ENCODE measurements at regions not wholly inside any gene's neighbourhood (a gene's known extent, or its start where the extent isn't known, plus 50 kb on each side); places are given as distances from the start of the nearest gene placed in this dataset.
A peak's percentile ranks its signal among the peaks of the same experiment; 100 is the strongest.

DNA sequence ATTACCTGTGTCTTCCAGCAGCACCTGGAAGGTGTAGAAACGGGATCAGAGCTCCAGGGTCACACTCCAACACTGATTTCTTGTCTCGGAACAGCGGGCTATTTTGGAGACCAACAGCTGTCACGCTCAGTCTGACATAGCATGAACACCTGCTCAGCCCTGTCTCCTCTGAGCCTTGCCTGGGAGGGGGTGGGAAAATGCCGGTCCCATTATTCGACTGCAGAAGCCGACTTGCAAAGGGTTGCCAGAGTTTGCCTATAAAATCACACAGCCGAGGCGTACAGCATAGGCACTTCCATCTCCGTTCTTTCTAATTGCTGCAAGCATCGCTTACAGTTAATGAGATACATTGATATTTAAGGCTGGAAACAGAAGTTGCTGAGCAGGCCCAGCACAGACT lies 300.8 kb upstream of the MSX2 start:
- Histone ChIP-seq H3K36me3 (no peaks in the 10 kb centered on the region), H3K27me3 (no peaks in the 10 kb centered on the region), H4K20me1 (no peaks in the 10 kb centered on the region), H3K4me3 (no peak overlapping the region), H3K9me3 (replicated peaks in 1 of 11) (no peaks in the 10 kb centered on the region), H3K4me1 (peaks cover 7 to 20% (median 14%) of the 10 kb centered on the region in 10 experiments; a peak in 19 of 20 replicates), H3K4me2 (no peak overlapping the region), H3K27ac (no peak overlapping the region), H3K9ac (no peak overlapping the region)
- no peak for TF ChIP-seq Cebpa-rat (IDR thresholded peaks at IDR 0.05)

DNA sequence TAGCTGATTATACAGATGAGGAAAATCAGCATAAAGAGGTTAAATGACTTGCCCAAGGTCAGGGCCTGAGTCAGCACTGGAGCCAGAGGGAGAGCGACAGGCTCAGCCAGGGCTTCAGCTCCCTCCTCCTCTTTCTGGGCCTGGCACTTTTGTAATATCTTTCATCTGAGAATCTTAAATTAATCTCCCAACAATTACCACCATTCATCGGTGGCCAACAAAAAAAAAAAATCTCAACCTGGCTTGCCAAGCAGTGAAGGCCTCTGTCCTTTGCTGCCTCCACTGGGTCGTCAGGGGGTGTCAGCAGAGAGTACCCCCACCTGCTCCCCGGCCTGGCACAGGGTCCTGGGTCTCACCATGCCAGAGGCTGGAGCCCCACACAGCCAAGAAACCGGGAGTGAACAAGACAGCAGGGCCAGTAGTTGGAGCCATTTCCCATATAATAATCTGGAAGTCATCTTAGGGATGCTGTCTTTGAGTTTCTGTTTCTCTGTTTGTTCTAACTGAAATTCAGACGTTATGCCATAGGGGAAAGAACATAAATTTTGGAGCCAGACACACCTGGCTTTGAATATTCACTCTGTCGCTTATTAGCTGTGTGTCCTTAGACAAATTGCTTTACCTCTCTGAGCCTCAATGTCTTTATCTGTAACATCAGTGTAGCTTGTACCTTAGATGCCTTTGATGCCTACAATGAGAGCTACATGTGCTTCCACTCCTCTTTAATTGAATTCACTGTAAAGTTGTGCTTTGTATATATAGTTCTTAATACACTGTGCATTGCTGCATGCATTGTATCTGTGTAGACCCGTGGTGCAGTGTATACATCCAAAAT lies 299.9 kb upstream of the MSX2 start:
- Histone ChIP-seq H3K36me3 (no peaks in the 10 kb centered on the region), H3K4me2 (no peak overlapping the region), H3K9ac (no peak overlapping the region), H3K4me1 (peaks cover 7 to 14% (median 9%) of the 10 kb centered on the region in 10 experiments; a peak in 19 of 20 replicates), H3K27ac (no peak overlapping the region), H3K4me3 (no peak overlapping the region), H4K20me1 (no peaks in the 10 kb centered on the region), H3K9me3 (replicated peaks in 1 of 11) (no peaks in the 10 kb centered on the region), H3K27me3 (no peaks in the 10 kb centered on the region)
- no peak for TF ChIP-seq Cebpa-rat (IDR thresholded peaks at IDR 0.05)

DNA sequence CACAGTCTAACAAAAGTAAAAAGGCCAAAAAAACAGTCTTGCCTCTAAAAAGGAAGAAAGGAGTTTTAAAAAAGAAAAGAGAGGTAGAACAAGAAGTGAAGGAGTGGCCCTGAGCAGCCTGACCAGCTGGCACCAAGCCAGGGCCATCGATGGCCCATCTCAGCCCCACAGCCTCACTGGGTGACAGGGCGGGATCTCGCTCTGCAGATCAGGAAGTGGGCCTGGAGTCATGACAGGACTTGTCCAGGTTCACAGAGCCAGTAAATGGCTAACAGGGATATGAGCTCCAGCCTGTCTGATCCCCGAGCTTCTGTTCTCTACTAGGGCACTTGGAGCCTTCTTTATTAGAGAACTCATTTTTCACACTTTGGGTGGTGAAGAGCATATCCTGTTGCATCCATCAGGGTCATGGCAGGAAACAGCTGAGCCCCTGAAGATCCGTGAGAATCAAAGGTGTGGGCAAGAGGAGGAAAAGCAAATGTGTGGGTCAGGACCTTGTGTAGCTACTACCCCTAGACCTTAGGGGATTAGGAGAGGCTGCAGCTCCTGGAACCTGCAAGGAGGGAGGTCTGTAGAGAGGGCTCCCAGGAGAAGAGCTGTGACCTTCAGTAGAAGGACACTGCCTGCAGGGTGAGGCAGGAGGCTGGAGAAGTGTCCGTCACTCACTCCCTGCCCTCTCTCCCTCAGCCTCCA lies 299.0 kb upstream of the MSX2 start:
- H3K4me2 ChIP-seq = peak overlapping the region; percentile 2 to 60 (median 46); a peak in 19 of 22 replicates
- H3K4me3 ChIP-seq = no peak overlapping the region
- no peak overlapping the region for H3K27ac ChIP-seq
- H3K27me3 ChIP-seq = no peaks in the 10 kb centered on the region
- H3K9me3 ChIP-seq (replicated peaks in 1 of 11) = no peaks in the 10 kb centered on the region
- peaks cover 7 to 13% (median 9%) of the 10 kb centered on the region in 10 experiments; a peak in 19 of 20 replicates for H3K4me1 ChIP-seq
- TF ChIP-seq Cebpa-rat (IDR thresholded peaks at IDR 0.05) = no peak
- H3K36me3 ChIP-seq = no peaks in the 10 kb centered on the region
- H4K20me1 ChIP-seq = no peaks in the 10 kb centered on the region
- H3K9ac ChIP-seq = 0 out of 22 replicates have a peak overlapping the region, but pooled peaks of 1 of the 11 experiments have one; percentile 21

DNA sequence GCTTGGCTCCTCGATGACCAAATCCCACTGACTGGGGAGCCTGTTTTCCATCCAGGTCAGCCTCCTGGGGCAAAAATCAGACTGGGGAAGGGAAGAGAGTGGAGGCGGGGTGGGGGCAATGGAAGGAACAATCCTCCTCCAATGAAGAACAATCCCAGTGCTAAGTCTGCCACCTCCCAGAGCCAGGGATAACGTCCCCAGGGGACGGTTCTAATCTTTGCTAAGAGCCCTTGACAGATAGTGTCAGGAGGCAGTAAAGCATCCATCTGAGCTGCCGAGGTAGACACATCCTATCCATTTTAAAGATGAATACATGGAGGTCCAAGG lies 298.5 kb upstream of the MSX2 start:
- Histone ChIP-seq H3K27me3 (no peaks in the 10 kb centered on the region), H3K4me1 (peaks cover 8 to 11% (median 10%) of the 10 kb centered on the region in 10 experiments; a peak in 19 of 20 replicates)

DNA sequence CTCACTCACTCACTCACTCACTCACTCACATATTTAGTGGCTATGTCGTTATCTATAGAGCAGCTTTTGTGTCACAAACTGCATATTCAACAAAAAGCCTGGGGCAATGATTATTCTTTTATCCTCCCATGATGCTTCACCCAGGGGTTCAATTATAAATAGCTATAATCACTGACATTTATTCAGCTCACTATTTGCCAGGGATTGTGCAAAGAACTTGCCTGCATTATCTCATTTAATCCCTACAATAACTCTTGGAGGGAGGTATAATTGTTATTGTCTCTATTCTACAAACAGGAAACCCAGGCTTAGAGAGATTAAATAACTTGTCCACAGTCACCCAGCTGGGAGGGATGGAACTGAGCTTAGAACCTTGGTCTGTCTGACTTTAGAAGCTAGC lies 298.0 kb upstream of the MSX2 start:
- H3K36me3 ChIP-seq = no peaks in the 10 kb centered on the region
- H4K20me1 ChIP-seq = no peaks in the 10 kb centered on the region
- H3K4me3 ChIP-seq = no peak overlapping the region
- H3K27me3 ChIP-seq = no peaks in the 10 kb centered on the region
- no peak overlapping the region for H3K4me2 ChIP-seq
- H3K9ac ChIP-seq = no peak overlapping the region
- no peak for TF ChIP-seq Cebpa-rat (IDR thresholded peaks at IDR 0.05)
- H3K27ac ChIP-seq = no peak overlapping the region
- H3K9me3 ChIP-seq (replicated peaks in 1 of 11) = no peaks in the 10 kb centered on the region
- H3K4me1 ChIP-seq = peaks cover 8 to 16% (median 11%) of the 10 kb centered on the region in 10 experiments; a peak in 19 of 20 replicates

More for the DNA sequence above, 298.5 kb upstream of the MSX2 start:
- no peak overlapping the region for H3K9ac ChIP-seq
- no peak overlapping the region for H3K27ac ChIP-seq
- no peaks in the 10 kb centered on the region for H3K9me3 ChIP-seq (replicated peaks in 1 of 11)
- no peaks in the 10 kb centered on the region for H3K36me3 ChIP-seq
- no peaks in the 10 kb centered on the region for H4K20me1 ChIP-seq
- TF ChIP-seq Cebpa-rat (IDR thresholded peaks at IDR 0.05) = no peak
- H3K4me3 ChIP-seq = no peak overlapping the region
- peak overlapping the region in 10 of 11 experiments; percentile 2 to 60 (median 50); a peak in 10 of 22 replicates for H3K4me2 ChIP-seq

DNA sequence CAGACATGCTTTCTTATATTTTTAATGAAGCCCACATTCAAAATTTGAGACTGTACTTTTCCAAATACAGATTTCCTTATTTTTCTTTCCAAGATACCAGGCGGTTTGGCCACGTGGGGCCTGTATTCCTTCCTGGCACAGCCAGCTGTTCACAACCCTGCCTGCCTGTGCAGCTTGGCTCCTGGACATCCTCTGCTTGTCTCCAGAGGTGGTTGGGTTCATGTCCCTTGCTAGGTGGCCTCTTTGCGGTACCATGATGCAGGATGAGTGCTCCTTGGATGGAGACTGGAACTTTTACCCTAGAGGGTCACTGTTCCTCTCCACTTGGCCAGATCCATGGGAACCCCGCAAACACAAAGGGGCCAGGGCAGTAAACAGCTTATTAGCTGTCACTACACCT lies 297.5 kb upstream of the MSX2 start:
- H3K27ac ChIP-seq = no peak overlapping the region
- H3K4me3 ChIP-seq = no peak overlapping the region
- H3K36me3 ChIP-seq = no peaks in the 10 kb centered on the region
- H3K27me3 ChIP-seq = no peaks in the 10 kb centered on the region
- H4K20me1 ChIP-seq = no peaks in the 10 kb centered on the region
- no peaks in the 10 kb centered on the region for H3K9me3 ChIP-seq (replicated peaks in 1 of 11)
- H3K9ac ChIP-seq = no peak overlapping the region
- TF ChIP-seq Cebpa-rat (IDR thresholded peaks at IDR 0.05) = no peak
- H3K4me2 ChIP-seq = no peak overlapping the region
- peaks cover 8 to 21% (median 11%) of the 10 kb centered on the region in 10 experiments; a peak in 19 of 20 replicates for H3K4me1 ChIP-seq

DNA sequence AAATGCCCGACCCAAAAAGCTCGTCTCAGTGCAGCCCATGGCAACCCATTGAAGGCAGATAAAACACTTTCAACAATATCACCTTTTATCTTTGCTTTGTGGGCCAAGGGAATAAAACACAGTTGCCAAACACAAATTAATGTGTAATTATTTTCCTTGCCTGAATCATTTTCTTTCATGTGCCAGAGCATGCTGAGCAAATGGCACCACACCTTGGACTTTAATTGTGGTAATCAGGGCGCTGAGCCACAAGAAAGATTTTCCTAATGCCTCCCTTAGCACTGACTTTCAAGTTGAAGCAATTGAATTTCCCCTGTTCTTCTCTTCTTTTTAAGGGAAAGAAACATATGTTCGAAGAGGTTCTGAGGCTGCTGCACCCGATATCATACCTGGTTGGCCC lies 297.1 kb upstream of the MSX2 start:
- Histone ChIP-seq H3K4me3 (no peak overlapping the region), H3K4me2 (no peak overlapping the region), H3K9me3 (replicated peaks in 1 of 11) (no peaks in the 10 kb centered on the region), H3K36me3 (no peaks in the 10 kb centered on the region), H3K27me3 (no peaks in the 10 kb centered on the region), H3K9ac (no peak overlapping the region), H4K20me1 (no peaks in the 10 kb centered on the region), H3K27ac (no peak overlapping the region), H3K4me1 (peaks cover 8 to 23% (median 11%) of the 10 kb centered on the region in 10 experiments; a peak in 19 of 20 replicates)
- TF ChIP-seq Cebpa-rat (IDR thresholded peaks at IDR 0.05) = no peak

DNA sequence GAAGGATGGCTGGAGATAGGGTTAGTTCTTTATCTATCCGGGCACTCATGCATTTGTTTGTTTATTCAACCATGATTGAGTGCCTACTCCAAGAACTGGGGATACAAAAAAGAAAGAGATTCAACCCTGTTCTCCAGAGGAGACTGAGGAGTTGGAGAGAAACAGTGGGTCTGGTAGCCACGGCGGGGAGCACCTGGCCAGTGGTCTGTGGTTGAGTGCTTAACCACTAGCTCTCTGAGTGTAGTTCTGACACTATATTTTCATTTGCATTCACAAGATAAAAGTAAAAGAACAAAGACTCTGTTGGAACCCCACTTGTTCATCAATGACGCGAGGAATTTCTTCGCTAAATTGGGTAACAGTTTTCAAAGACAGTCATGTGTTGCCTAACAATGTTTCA lies 295.5 kb upstream of the MSX2 start:
- H3K4me3 ChIP-seq = no peak overlapping the region
- no peak overlapping the region for H3K9ac ChIP-seq
- H3K27ac ChIP-seq = no peak overlapping the region
- H3K36me3 ChIP-seq = no peaks in the 10 kb centered on the region
- no peaks in the 10 kb centered on the region for H3K9me3 ChIP-seq (replicated peaks in 1 of 11)
- H4K20me1 ChIP-seq = no peaks in the 10 kb centered on the region
- H3K4me2 ChIP-seq = no peak overlapping the region
- H3K27me3 ChIP-seq = no peaks in the 10 kb centered on the region
- H3K4me1 ChIP-seq = peaks cover 8 to 23% (median 11%) of the 10 kb centered on the region in 10 experiments; a peak in 19 of 20 replicates
- TF ChIP-seq Cebpa-rat (IDR thresholded peaks at IDR 0.05) = no peak

DNA sequence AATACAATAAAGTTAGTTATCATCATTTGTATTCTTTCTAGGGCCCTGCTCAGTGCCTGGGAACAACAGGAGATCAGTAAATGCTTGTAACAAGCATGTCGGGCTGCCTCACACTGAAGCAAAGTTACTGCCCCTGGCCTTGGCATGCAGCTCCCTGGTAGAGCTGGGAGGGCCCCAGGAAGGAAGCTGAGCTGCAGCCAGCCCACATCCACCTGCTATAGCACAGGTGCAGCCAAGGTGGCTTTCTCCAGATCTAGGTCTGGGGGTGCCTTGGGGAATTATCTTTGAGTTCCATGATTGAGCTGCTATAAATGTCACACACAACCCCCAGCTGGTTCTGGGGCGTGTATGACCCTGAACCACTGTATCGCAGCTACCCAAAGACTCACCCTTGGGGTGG lies 293.4 kb upstream of the MSX2 start:
- TF ChIP-seq Cebpa-rat (IDR thresholded peaks at IDR 0.05) = no peak
- H3K9me3 ChIP-seq (replicated peaks in 1 of 11) = no peaks in the 10 kb centered on the region
- H3K4me3 ChIP-seq = no peak overlapping the region
- H3K4me1 ChIP-seq = peaks cover 0 to 14% (median 0%) of the 10 kb centered on the region in 10 experiments; a peak in 7 of 20 replicates
- no peak overlapping the region for H3K27ac ChIP-seq
- H3K27me3 ChIP-seq = no peaks in the 10 kb centered on the region
- H4K20me1 ChIP-seq = no peaks in the 10 kb centered on the region
- H3K36me3 ChIP-seq = no peaks in the 10 kb centered on the region
- H3K9ac ChIP-seq = no peak overlapping the region
- H3K4me2 ChIP-seq = peak overlapping the region in 5 of 11 experiments; percentile 13 to 52 (median 44); a peak in 8 of 22 replicates
